Hepatocyte (in vitro differentiated cells): ENCODE measurements at regions not wholly inside any gene's neighbourhood (a gene's known extent, or its start where the extent isn't known, plus 50 kb on each side); places are given as distances from the start of the nearest gene placed in this dataset.
"Not testable (repeated sequence)": the region's sequence is repeated elsewhere in the genome, so short reads cannot be mapped to it uniquely, and the experiment has no call there.

ENCODE experiments used
- DNase-seq: peaks from one replicate; pipeline ENCODE4 v3.0.0-alpha.2; 2016; ENCODE audit warnings: low spot score
- H2AFZ ChIP-seq: fragments of 200-600 bp; sonication (generic); 2 replicates; pipeline ENCODE4 v1.6.0; 2016; ENCODE audit warnings: antibody characterized with exemption, mild to moderate bottlenecking
- H3K27ac ChIP-seq: fragments of 200-600 bp; sonication (generic); 2 replicates; pipeline ENCODE4 v1.5.1; 2016; ENCODE audit warnings: mild to moderate bottlenecking
- H3K27me3 ChIP-seq: fragments of 200-600 bp; sonication (generic); 2 replicates; pipeline ENCODE4 v1.6.1; 2016
- H3K36me3 ChIP-seq: fragments of 200-600 bp; sonication (generic); replicated peaks from 2 replicates; pipeline ENCODE4 v1.5.1; 2016; ENCODE audit warnings: low read depth; ENCODE audit not compliant: insufficient read depth
- H3K4me1 ChIP-seq: fragments of 200-600 bp; sonication (generic); 2 replicates; pipeline ENCODE4 v1.5.1; 2016; ENCODE audit warnings: mild to moderate bottlenecking, moderate library complexity; ENCODE audit not compliant: insufficient read depth
- H3K4me2 ChIP-seq: fragments of 200-600 bp; sonication (generic); 2 replicates; pipeline ENCODE4 v1.6.0; 2016
- H3K4me3 ChIP-seq: fragments of 200-600 bp; sonication (generic); 2 replicates; pipeline ENCODE4 v1.5.1; 2016; ENCODE audit warnings: mild to moderate bottlenecking
- H3K79me2 ChIP-seq: fragments of 200-600 bp; sonication (generic); 2 replicates; pipeline ENCODE4 v1.6.0; 2017; ENCODE audit warnings: mild to moderate bottlenecking
- H3K9me2 ChIP-seq: fragments of 200-600 bp; sonication (generic); replicated peaks from 2 replicates; pipeline ENCODE4 v1.6.0; 2017; ENCODE audit warnings: mild to moderate bottlenecking; ENCODE audit not compliant: insufficient read depth
- H3K9me3 ChIP-seq: fragments of 200-600 bp; sonication (generic); 2 replicates; pipeline ENCODE4 v1.5.1; 2016; ENCODE audit warnings: low read depth, mild to moderate bottlenecking
- H4K20me1 ChIP-seq: fragments of 200-600 bp; sonication (generic); 2 replicates; pipeline ENCODE4 v1.6.0; 2016; ENCODE audit warnings: mild to moderate bottlenecking; ENCODE audit not compliant: insufficient read depth, poor library complexity, severe bottlenecking
- CTCF ChIP-seq: fragments of 200-600 bp; sonication (generic); IDR thresholded peaks from 2 replicates; pipeline ENCODE4 v1.5.1; 2016; ENCODE audit warnings: antibody characterized with exemption, mild to moderate bottlenecking; ENCODE audit not compliant: poor library complexity
- EZH2 ChIP-seq: fragments of 200-600 bp; sonication (generic); IDR thresholded peaks from 2 replicates; pipeline ENCODE4 v1.6.1; 2016; ENCODE audit warnings: antibody characterized with exemption, mild to moderate bottlenecking, borderline replicate concordance
- EZH2phosphoT487 ChIP-seq: fragments of 200-600 bp; sonication (generic); IDR thresholded peaks from one replicate; pipeline ENCODE4 v1.6.1; 2018; ENCODE audit warnings: antibody characterized with exemption, mild to moderate bottlenecking, low read depth, moderate library complexity; ENCODE audit not compliant: unreplicated experiment, severe bottlenecking
- WGBS: methylation state at CpG from one replicate; pipeline ENCODE4 v1.1.6; 2016; ENCODE audit warnings: low lambda C conversion rate; ENCODE audit errors: missing lambda C conversion rate; 5-methylcytosine and 5-hydroxymethylcytosine counted together

- no peak overlapping the region for H2AFZ ChIP-seq
- no peaks in the 10 kb centered on the region for H4K20me1 ChIP-seq
- no peaks in the 10 kb centered on the region for H3K4me1 ChIP-seq
- H3K79me2 ChIP-seq: no peaks in the 10 kb centered on the region
- TF ChIP-seq CTCF (no peak), EZH2 (no peak), EZH2phosphoT487 (no peak)
- WGBS: 99% methylated on average over 3 of the region's 3 CpGs
- no peaks in the 10 kb centered on the region for H3K27me3 ChIP-seq
- H3K9me2 ChIP-seq: no peaks in the 10 kb centered on the region
- DNase-seq: no peak
- H3K36me3 ChIP-seq: no peaks in the 10 kb centered on the region
- no peaks in the 10 kb centered on the region for H3K9me3 ChIP-seq
- H3K27ac ChIP-seq: no peak overlapping the region
- no peak overlapping the region for H3K4me3 ChIP-seq
- H3K4me2 ChIP-seq: no peak overlapping the region
Observed at GRCh38 chr18:41052625-41053024, 902.4 kb upstream of the PIK3C3 start.

- H3K4me1 ChIP-seq, H3K27ac ChIP-seq, H3K4me3 ChIP-seq, H3K36me3 ChIP-seq, H3K27me3 ChIP-seq, H2AFZ ChIP-seq, H4K20me1 ChIP-seq, H3K9me2 ChIP-seq, H3K9me3 ChIP-seq, H3K79me2 ChIP-seq, DNase-seq, H3K4me2 ChIP-seq: not testable (repeated sequence)
- 98% methylated on average over 16 of the region's 16 CpGs for WGBS
Observed at GRCh38 chr18:41046250-41046649, 908.8 kb upstream of the PIK3C3 start.

- no peak overlapping the region for H3K27ac ChIP-seq
Observed at GRCh38 chr18:41043876-41044275, 911.2 kb upstream of the PIK3C3 start.

GRCh38 chr18:41042866-41043265 is 912.2 kb upstream of the PIK3C3 start:
- Histone ChIP-seq H3K79me2 (no peaks in the 10 kb centered on the region), H3K27ac (no peak overlapping the region), H3K9me3 (no peaks in the 10 kb centered on the region), H3K4me1 (no peaks in the 10 kb centered on the region), H2AFZ (no peak overlapping the region), H3K27me3 (no peaks in the 10 kb centered on the region), H3K4me3 (no peak overlapping the region), H3K36me3 (no peaks in the 10 kb centered on the region), H4K20me1 (no peaks in the 10 kb centered on the region), H3K9me2 (no peaks in the 10 kb centered on the region), H3K4me2 (no peak overlapping the region)
- DNase-seq: no peak
- TF ChIP-seq CTCF (no peak), EZH2 (no peak), EZH2phosphoT487 (no peak)

More at GRCh38 chr18:41043876-41044275, 911.2 kb upstream of the PIK3C3 start:
- no peaks in the 10 kb centered on the region for H4K20me1 ChIP-seq
- H3K36me3 ChIP-seq: no peaks in the 10 kb centered on the region
- H2AFZ ChIP-seq: no peak overlapping the region
- H3K9me3 ChIP-seq: no peaks in the 10 kb centered on the region
- no peak overlapping the region for H3K4me2 ChIP-seq
- DNase-seq: no peak
- H3K27me3 ChIP-seq: no peaks in the 10 kb centered on the region
- no peaks in the 10 kb centered on the region for H3K4me1 ChIP-seq
- TF ChIP-seq CTCF (no peak), EZH2 (no peak), EZH2phosphoT487 (no peak)
- no peak overlapping the region for H3K4me3 ChIP-seq
- 83% methylated on average over 4 of the region's 4 CpGs for WGBS
- H3K79me2 ChIP-seq: no peaks in the 10 kb centered on the region
- H3K9me2 ChIP-seq: no peaks in the 10 kb centered on the region
